Naive B cell (primary cell): ENCODE measurements at regions not wholly inside any gene's neighbourhood (a gene's known extent, or its start where the extent isn't known, plus 50 kb on each side); places are given as distances from the start of the nearest gene placed in this dataset.

Experiments used
- ATAC-seq, 2 donors: fragments of 150-1000 bp; cut with Tn5 transposase; 2 replicates each; pipeline ENCODE4 v1.10.0; 2021; ENCODE audit warnings: low read depth in 2 of 2, mild to moderate bottlenecking in 2 of 2, moderate library complexity in 2 of 2
- DNase-seq: peaks from one replicate; pipeline ENCODE4 v3.0.0; 2022
- H3K27ac Mint-ChIP-seq, 6 donors: one replicate each; pipeline ENCODE4 v1.8.0; 2020 to 2022; ENCODE audit warnings: mild to moderate bottlenecking in 6 of 6, mixed read lengths in 6 of 6, moderate library complexity in 5 of 6, inconsistent platforms in 2 of 6
- H3K27me3 Mint-ChIP-seq, 3 donors: one replicate each; pipeline ENCODE4 v1.8.0; 2021 to 2022; ENCODE audit warnings: mixed read lengths in 3 of 3, mild to moderate bottlenecking in 1 of 3
- H3K36me3 Mint-ChIP-seq, 2 donors: one replicate each; pipeline ENCODE4 v1.8.0; 2020 to 2022; ENCODE audit warnings: mixed read lengths in 2 of 2, inconsistent platforms in 1 of 2, mild to moderate bottlenecking in 1 of 2
- H3K4me1 Mint-ChIP-seq, 3 donors: one replicate each; pipeline ENCODE4 v1.8.0; 2020 to 2022; ENCODE audit warnings: mixed read lengths in 3 of 3, inconsistent platforms in 1 of 3, mild to moderate bottlenecking in 1 of 3, moderate library complexity in 1 of 3
- H3K4me3 Mint-ChIP-seq, 8 donors: one replicate each; pipeline ENCODE4 v1.8.0; 2020 to 2022; ENCODE audit warnings: mild to moderate bottlenecking in 8 of 8, mixed read lengths in 8 of 8, moderate library complexity in 8 of 8, inconsistent platforms in 2 of 8
- H3K9me3 Mint-ChIP-seq, 7 donors: one replicate each; pipeline ENCODE4 v1.8.0; 2020 to 2022; ENCODE audit warnings: mixed read lengths in 7 of 7, mild to moderate bottlenecking in 5 of 7, inconsistent platforms in 2 of 7, moderate library complexity in 1 of 7

- DNase-seq: no peak
- peaks cover 9 to 20% (median 20%) of the 10 kb centered on the region in 3 donors for H3K27me3 Mint-ChIP-seq
- H3K27ac Mint-ChIP-seq: no peak overlapping the region
- no peaks in the 10 kb centered on the region for H3K36me3 Mint-ChIP-seq
- ATAC-seq: no peak
- H3K4me1 Mint-ChIP-seq: no peaks in the 10 kb centered on the region
- H3K9me3 Mint-ChIP-seq: peaks cover 2 to 9% (median 4%) of the 10 kb centered on the region in 7 donors
- H3K4me3 Mint-ChIP-seq: no peak overlapping the region
These were observed 103.2 kb downstream of the TBX5 start for GRCh38 chr12:114302606-114303315.

- H3K27me3 Mint-ChIP-seq: peaks cover 9 to 20% (median 20%) of the 10 kb centered on the region in 3 donors
- H3K9me3 Mint-ChIP-seq: peaks cover 0 to 9% (median 4%) of the 10 kb centered on the region in 7 donors
- no peaks in the 10 kb centered on the region for H3K4me1 Mint-ChIP-seq
- no peak overlapping the region for H3K4me3 Mint-ChIP-seq
- H3K36me3 Mint-ChIP-seq: no peaks in the 10 kb centered on the region
- H3K27ac Mint-ChIP-seq: no peak overlapping the region
- ATAC-seq (no peak), DNase-seq (no peak)
These were observed 103.8 kb downstream of the TBX5 start for GRCh38 chr12:114302117-114302516.

- H3K27ac Mint-ChIP-seq: no peak overlapping the region
- no peak for DNase-seq
- H3K27me3 Mint-ChIP-seq: peaks cover 0 to 12% (median 0%) of the 10 kb centered on the region in 3 donors
- no peaks in the 10 kb centered on the region for H3K4me1 Mint-ChIP-seq
- no peaks in the 10 kb centered on the region for H3K36me3 Mint-ChIP-seq
- H3K9me3 Mint-ChIP-seq: peaks cover 0 to 6% (median 3%) of the 10 kb centered on the region in 7 donors
- ATAC-seq: no peak
- no peak overlapping the region for H3K4me3 Mint-ChIP-seq
These were observed 111.7 kb downstream of the TBX5 start for GRCh38 chr12:114294303-114294685.

- DNase-seq: no peak
- Mint-ChIP-seq H3K27ac (no peak overlapping the region), H3K36me3 (no peaks in the 10 kb centered on the region)
These were observed 112.2 kb downstream of the TBX5 start for GRCh38 chr12:114293571-114294302.

GRCh38 chr12:114293073-114293472 is 112.9 kb downstream of the TBX5 start:
- no peaks in the 10 kb centered on the region for H3K36me3 Mint-ChIP-seq
- H3K27me3 Mint-ChIP-seq: peaks cover 0 to 8% (median 8%) of the 10 kb centered on the region in 3 donors
- ATAC-seq: no peak
- no peak overlapping the region for H3K4me3 Mint-ChIP-seq
- H3K27ac Mint-ChIP-seq: no peak overlapping the region
- H3K9me3 Mint-ChIP-seq: peaks cover 0 to 6% (median 3%) of the 10 kb centered on the region in 7 donors
- no peaks in the 10 kb centered on the region for H3K4me1 Mint-ChIP-seq
- no peak for DNase-seq

More at GRCh38 chr12:114293571-114294302, 112.2 kb downstream of the TBX5 start:
- Mint-ChIP-seq H3K4me3 (no peak overlapping the region), H3K27me3 (peaks cover 0 to 10% (median 2%) of the 10 kb centered on the region in 3 donors), H3K4me1 (no peaks in the 10 kb centered on the region), H3K9me3 (peaks cover 0 to 6% (median 3%) of the 10 kb centered on the region in 7 donors)
- no peak for ATAC-seq

GRCh38 chr12:114291389-114292060 is 114.4 kb downstream of the TBX5 start:
- Mint-ChIP-seq H3K9me3 (peaks cover 0 to 6% (median 2%) of the 10 kb centered on the region in 7 donors), H3K27ac (no peak overlapping the region), H3K4me1 (no peaks in the 10 kb centered on the region), H3K4me3 (no peak overlapping the region), H3K36me3 (no peaks in the 10 kb centered on the region), H3K27me3 (peaks cover 0 to 11% (median 7%) of the 10 kb centered on the region in 3 donors)
- no peak for DNase-seq
- no peak for ATAC-seq

GRCh38 chr12:114287821-114288525 is 118.0 kb downstream of the TBX5 start:
- ATAC-seq: no peak
- no peaks in the 10 kb centered on the region for H3K36me3 Mint-ChIP-seq
- H3K4me3 Mint-ChIP-seq: no peak overlapping the region
- no peak for DNase-seq
- peak overlapping the region in 1 of 6 donors; percentile 29 for H3K27ac Mint-ChIP-seq
- peaks cover 0 to 3% (median 0%) of the 10 kb centered on the region in 7 donors for H3K9me3 Mint-ChIP-seq
- no peaks in the 10 kb centered on the region for H3K4me1 Mint-ChIP-seq
- H3K27me3 Mint-ChIP-seq: peaks cover 0 to 25% (median 14%) of the 10 kb centered on the region in 3 donors

- H3K27me3 Mint-ChIP-seq: peaks cover 0 to 25% (median 16%) of the 10 kb centered on the region in 3 donors
- H3K9me3 Mint-ChIP-seq: no peaks in the 10 kb centered on the region
- H3K27ac Mint-ChIP-seq: no peak overlapping the region
- no peak overlapping the region for H3K4me3 Mint-ChIP-seq
- no peaks in the 10 kb centered on the region for H3K36me3 Mint-ChIP-seq
- H3K4me1 Mint-ChIP-seq: no peaks in the 10 kb centered on the region
- ATAC-seq (no peak), DNase-seq (no peak)
These were observed 119.8 kb downstream of the TBX5 start for GRCh38 chr12:114286145-114286544.

GRCh38 chr12:114285554-114285953 is 120.4 kb downstream of the TBX5 start:
- H3K36me3 Mint-ChIP-seq: no peaks in the 10 kb centered on the region
- ATAC-seq: no peak
- no peak overlapping the region for H3K27ac Mint-ChIP-seq
- no peaks in the 10 kb centered on the region for H3K4me1 Mint-ChIP-seq
- H3K27me3 Mint-ChIP-seq: peaks cover 0 to 25% (median 16%) of the 10 kb centered on the region in 3 donors
- H3K9me3 Mint-ChIP-seq: no peaks in the 10 kb centered on the region
- no peak for DNase-seq
- no peak overlapping the region for H3K4me3 Mint-ChIP-seq

- Mint-ChIP-seq H3K27ac (no peak overlapping the region), H3K36me3 (no peaks in the 10 kb centered on the region), H3K9me3 (no peaks in the 10 kb centered on the region), H3K27me3 (peaks cover 7 to 32% (median 16%) of the 10 kb centered on the region in 3 donors), H3K4me3 (no peak overlapping the region), H3K4me1 (no peaks in the 10 kb centered on the region)
- DNase-seq (no peak), ATAC-seq (no peak)
These were observed 121.9 kb downstream of the TBX5 start for GRCh38 chr12:114284041-114284440.

- DNase-seq: no peak
- H3K4me3 Mint-ChIP-seq: no peak overlapping the region
These were observed 129.8 kb downstream of the TBX5 start for GRCh38 chr12:114275932-114276785.

GRCh38 chr12:114275086-114275485 is 130.9 kb downstream of the TBX5 start:
- peaks cover 0 to 4% (median 0%) of the 10 kb centered on the region in 7 donors for H3K9me3 Mint-ChIP-seq
- no peak overlapping the region for H3K27ac Mint-ChIP-seq
- H3K4me1 Mint-ChIP-seq: no peaks in the 10 kb centered on the region
- ATAC-seq (no peak), DNase-seq (no peak)
- no peak overlapping the region for H3K4me3 Mint-ChIP-seq
- H3K27me3 Mint-ChIP-seq: peaks cover 8 to 17% (median 15%) of the 10 kb centered on the region in 3 donors
- no peaks in the 10 kb centered on the region for H3K36me3 Mint-ChIP-seq

More at GRCh38 chr12:114275932-114276785, 129.8 kb downstream of the TBX5 start:
- H3K4me1 Mint-ChIP-seq: no peaks in the 10 kb centered on the region
- no peaks in the 10 kb centered on the region for H3K36me3 Mint-ChIP-seq
- peaks cover 0 to 4% (median 0%) of the 10 kb centered on the region in 7 donors for H3K9me3 Mint-ChIP-seq
- ATAC-seq: no peak
- H3K27me3 Mint-ChIP-seq: peaks cover 5 to 14% (median 12%) of the 10 kb centered on the region in 3 donors
- H3K27ac Mint-ChIP-seq: no peak overlapping the region
